Heart right ventricle (tissue), 16 donors: ENCODE measurements at regions not wholly inside any gene's neighbourhood (a gene's known extent, or its start where the extent isn't known, plus 50 kb on each side); places are given as distances from the start of the nearest gene placed in this dataset.

Experiments
- ATAC-seq, 8 donors: fragments of 200-7000 bp; cut with Tn5 transposase; one replicate each; pipeline ENCODE4 v1.9.1; 2020; ENCODE audit warnings: mild to moderate bottlenecking in 8 of 8, moderate library complexity in 8 of 8, moderate number of reproducible peaks in 1 of 8
- DNase-seq, 2 donors: peaks; one replicate each; pipeline ENCODE4 v3.0.0-alpha.2; 2020
- H3K27ac ChIP-seq, 10 donors: fragments of 200-600 bp; sonication (generic) in 2 of 10; one replicate each; pipeline versions ENCODE4 v1.5.0 to v1.8.0; 2020 to 2022; ENCODE audit warnings: mild to moderate bottlenecking in 3 of 10
- H3K27me3 ChIP-seq, 7 donors: fragments of 200-600 bp; one replicate each; pipeline ENCODE4 v1.8.0; 2021 to 2022; ENCODE audit warnings: mild to moderate bottlenecking in 2 of 7
- H3K36me3 ChIP-seq, 9 donors: fragments of 200-600 bp; sonication (generic) in 1 of 9; one replicate each; pipeline versions ENCODE4 v1.5.0 to v1.8.0; 2020 to 2022; ENCODE audit warnings: mild to moderate bottlenecking in 2 of 9
- H3K4me1 ChIP-seq, 9 donors: fragments of 200-600 bp; sonication (generic) in 1 of 9; one replicate each; pipeline versions ENCODE4 v1.5.0 to v1.8.0; 2020 to 2022; ENCODE audit warnings: mild to moderate bottlenecking in 4 of 9
- H3K4me3 ChIP-seq, 10 donors: fragments of 200-600 bp; sonication (generic) in 2 of 10; one replicate each; pipeline versions ENCODE4 v1.5.0 to v1.8.0; 2020 to 2022; ENCODE audit warnings: mild to moderate bottlenecking in 7 of 10, moderate library complexity in 2 of 10
- H3K9me3 ChIP-seq, 11 donors: fragments of 200-600 bp in 10 of 11; sonication (generic) in 2 of 11; one replicate each; pipeline versions ENCODE4 v1.5.0 to v1.8.0; 2013 to 2022; ENCODE audit warnings: mild to moderate bottlenecking in 2 of 11, control low read depth in 1 of 11, moderate library complexity in 1 of 11
- WGBS, 2 donors: extraction: QIAGEN DNeasy Blood & Tissue Kit; methylation state at CpG; one replicate each; pipeline ENCODE4 v1.1.7; 2013; ENCODE audit warnings: inconsistent platforms in 1 of 2; 5-methylcytosine and 5-hydroxymethylcytosine counted together
- intact Hi-C, 10 donors: fragments of 100-400 bp; cut with DNase I; formaldehyde crosslinking; loops; one replicate each; pipeline versions ENCODE4 v1.11.1 to v1.14.2; 2022
- TF ChIP-seq, protein P1 (sequence below), 9 donors: fragments of 200-600 bp; sonication (generic) in 2 of 9; IDR thresholded peaks; one replicate each; pipeline versions ENCODE4 v1.5.0 to v1.8.0; 2021 to 2022; ENCODE audit warnings: antibody characterized with exemption in 9 of 9, mild to moderate bottlenecking in 5 of 9, moderate library complexity in 1 of 9
- donor health status: Arrhythmogenic right ventricular cardiomyopathy.
- donor health status: ischemic (EF 13 %, LVEDD 7.1; RV severe dilation, severe dysfunction).
- donor health status: healthy with polysubstance abuse.
- donor health status: DM: no; HTN: yes; CAD: no.
- donor health status: DM: no; HTN: no; CAD: no.
- donor health status: ischemic (EF 25% LVEDD 6.9; RV normal size, moderate dysfunction).
- donor health status: ischemic (EF 25% LVEDD 5.7; RV mildly dilated, moderate dysfunction).
- donor health status: healthy.
- donor health status: DM: yes; HTN: yes; CAD: no.
- donor health status: Ischemic cardiomyopathy.
- donor health status: ischemic (EF 35%, LVEDD 5.7; RV mildly dilated, moderate dysfunction).
- donor health status: nonischemic (EF 11% LVEDD 7.7; RV severe dilation, severe dysfunction).
- donor health status: DM: yes; HTN: yes; CAD: no.
- donor health status: PGD.
- donor health status: ischemic (EF 29% LVEDD 5.4; RV normal size, mild dysfunction).
- donor health status: nonischemic (EF 23%, LVEDD 6.1; RV moderate dilation, normal function).

- no peak for DNase-seq
- TF ChIP-seq, protein P1, sequence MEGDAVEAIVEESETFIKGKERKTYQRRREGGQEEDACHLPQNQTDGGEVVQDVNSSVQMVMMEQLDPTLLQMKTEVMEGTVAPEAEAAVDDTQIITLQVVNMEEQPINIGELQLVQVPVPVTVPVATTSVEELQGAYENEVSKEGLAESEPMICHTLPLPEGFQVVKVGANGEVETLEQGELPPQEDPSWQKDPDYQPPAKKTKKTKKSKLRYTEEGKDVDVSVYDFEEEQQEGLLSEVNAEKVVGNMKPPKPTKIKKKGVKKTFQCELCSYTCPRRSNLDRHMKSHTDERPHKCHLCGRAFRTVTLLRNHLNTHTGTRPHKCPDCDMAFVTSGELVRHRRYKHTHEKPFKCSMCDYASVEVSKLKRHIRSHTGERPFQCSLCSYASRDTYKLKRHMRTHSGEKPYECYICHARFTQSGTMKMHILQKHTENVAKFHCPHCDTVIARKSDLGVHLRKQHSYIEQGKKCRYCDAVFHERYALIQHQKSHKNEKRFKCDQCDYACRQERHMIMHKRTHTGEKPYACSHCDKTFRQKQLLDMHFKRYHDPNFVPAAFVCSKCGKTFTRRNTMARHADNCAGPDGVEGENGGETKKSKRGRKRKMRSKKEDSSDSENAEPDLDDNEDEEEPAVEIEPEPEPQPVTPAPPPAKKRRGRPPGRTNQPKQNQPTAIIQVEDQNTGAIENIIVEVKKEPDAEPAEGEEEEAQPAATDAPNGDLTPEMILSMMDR (IDR thresholded peaks at IDR 0.05), result no peak
- Histone ChIP-seq H3K4me3 (no peak overlapping the region), H3K9me3 (no peaks in the 10 kb centered on the region), H3K4me1 (peaks cover 0 to 31% (median 0%) of the 10 kb centered on the region in 9 donors), H3K27me3 (no peaks in the 10 kb centered on the region), H3K27ac (no peak overlapping the region), H3K36me3 (no peaks in the 10 kb centered on the region)
- intact Hi-C loops, result no loop called here
- ATAC-seq, result no peak
- 90 to 95% methylated on average over 13 of the region's 13 CpGs for WGBS, 2 donors
These were observed 97.2 kb upstream of the CPEB4 start for GRCh38 chr5:173790836-173791546.

DNA sequence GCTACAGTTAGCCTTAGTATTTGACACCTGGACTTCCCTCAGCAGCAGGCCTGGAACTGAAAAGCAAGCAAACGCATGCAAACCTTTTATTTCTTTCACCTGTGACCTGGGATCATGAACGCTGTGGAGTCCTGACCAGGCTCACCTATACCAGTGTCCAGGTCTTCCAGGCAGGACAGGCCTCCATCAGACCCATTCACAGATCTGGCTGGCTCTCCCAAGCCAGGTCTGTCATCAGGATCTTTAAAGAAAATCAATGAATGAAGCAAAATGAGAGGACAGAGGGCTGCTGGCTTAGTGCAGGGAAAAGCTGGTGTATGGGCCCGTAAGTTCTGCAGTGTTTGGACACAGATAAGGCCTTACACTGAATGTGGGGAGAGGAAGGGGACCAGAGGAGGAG is 96.3 kb upstream of the CPEB4 start:
- H3K27ac ChIP-seq, result no peak overlapping the region
- 95 to 97% methylated on average over 3 of the region's 3 CpGs for WGBS, 2 donors
- ATAC-seq (no peak), DNase-seq (no peak)
- H3K4me3 ChIP-seq, result no peak overlapping the region
- H3K4me1 ChIP-seq, result peaks cover 0 to 24% (median 0%) of the 10 kb centered on the region in 9 donors
- no peaks in the 10 kb centered on the region for H3K27me3 ChIP-seq
- TF ChIP-seq, protein P1 (IDR thresholded peaks at IDR 0.05), result no peak
- intact Hi-C loops, result no loop called here
- no peaks in the 10 kb centered on the region for H3K9me3 ChIP-seq
- H3K36me3 ChIP-seq, result no peaks in the 10 kb centered on the region

DNA sequence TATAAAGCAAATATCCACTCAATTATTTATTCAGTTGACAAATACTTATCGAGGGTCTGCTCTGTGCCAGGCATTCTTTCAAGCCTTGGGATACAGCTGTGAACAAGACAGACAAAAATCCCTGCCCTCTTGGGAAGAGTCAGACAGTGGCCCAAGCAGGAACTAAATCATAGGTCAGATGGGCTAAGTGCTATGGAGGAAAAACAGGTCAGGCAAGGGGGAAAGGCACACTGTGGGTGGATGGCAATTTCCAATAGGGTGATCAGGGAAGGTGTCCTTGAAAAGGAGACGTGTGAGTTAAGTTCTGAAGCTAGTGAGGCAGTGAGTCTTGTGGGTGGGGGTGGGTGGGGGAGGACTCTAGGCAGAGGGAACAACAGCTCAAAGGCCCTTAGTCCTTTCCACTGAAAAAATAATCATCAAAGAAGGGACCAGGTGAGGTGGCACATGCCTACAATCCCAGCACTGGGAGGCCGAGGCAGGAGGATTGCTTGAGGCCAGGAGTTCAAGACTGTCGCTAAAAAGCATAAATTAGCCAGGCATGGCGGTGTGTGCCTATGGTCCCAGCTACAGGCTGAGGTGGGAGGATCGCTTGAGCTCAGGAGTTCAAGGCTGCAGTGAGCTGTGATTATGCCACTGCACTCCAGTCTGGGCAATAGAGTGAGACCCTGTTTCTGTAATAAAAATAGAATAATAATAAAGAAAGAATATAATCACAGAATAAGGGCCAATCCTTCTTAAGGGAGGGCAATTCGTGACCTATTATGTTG is 95.2 kb upstream of the CPEB4 start:
- no peaks in the 10 kb centered on the region for H3K27me3 ChIP-seq
- H3K4me1 ChIP-seq, result peaks cover 0 to 24% (median 0%) of the 10 kb centered on the region in 9 donors
- DNase-seq (no peak), ATAC-seq (no peak)
- WGBS, 2 donors, result 72 to 90% methylated on average over 7 of the region's 7 CpGs
- no peaks in the 10 kb centered on the region for H3K36me3 ChIP-seq
- H3K27ac ChIP-seq, result no peak overlapping the region
- H3K4me3 ChIP-seq, result no peak overlapping the region
- no peaks in the 10 kb centered on the region for H3K9me3 ChIP-seq
- intact Hi-C loops, result no loop called here
- TF ChIP-seq, protein P1 (IDR thresholded peaks at IDR 0.05), result no peak

DNA sequence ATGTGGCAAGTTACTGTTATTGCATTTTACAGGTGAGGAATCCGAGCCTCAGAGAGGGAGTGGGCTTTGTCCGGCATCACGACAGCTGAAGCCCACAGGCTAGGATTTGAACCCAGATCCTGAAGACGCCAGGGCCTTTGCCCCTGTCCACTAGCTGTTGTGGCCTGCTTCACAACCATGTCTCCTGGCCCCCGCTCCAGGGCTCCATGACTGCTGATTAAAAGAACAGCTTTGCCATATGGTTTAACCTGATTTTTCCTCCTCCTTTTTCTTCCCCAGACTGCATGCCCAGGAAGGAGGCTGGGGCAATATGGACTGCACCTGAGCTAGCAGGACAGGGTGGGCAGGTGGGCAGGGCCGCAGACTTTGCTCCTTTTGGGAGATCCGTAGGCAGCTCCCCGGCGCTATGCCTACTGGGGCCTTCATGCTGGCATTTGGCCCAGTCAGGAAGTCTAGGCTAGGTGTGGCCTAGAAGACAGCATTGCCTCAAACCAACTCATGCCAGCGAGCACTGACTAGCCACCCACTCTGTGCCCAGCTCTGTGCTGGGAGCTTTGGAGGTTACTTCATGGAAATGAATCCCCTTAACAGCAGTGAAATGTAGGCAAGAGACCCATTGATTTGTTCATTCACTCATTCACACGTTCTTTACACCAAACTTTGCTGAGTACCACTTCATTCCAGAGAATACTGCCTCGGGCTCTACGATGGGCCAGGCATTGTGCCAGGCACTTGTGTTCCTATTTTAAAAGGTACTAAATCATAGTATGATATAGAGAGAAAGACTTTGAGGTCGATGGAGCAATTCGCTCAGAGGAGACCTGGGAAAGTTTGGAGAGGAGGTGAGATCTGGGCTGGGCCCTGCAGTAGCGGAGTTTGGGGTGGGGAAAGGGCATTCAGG is 94.3 kb upstream of the CPEB4 start:
- Histone ChIP-seq H3K36me3 (no peaks in the 10 kb centered on the region), H3K4me3 (no peak overlapping the region), H3K27me3 (no peaks in the 10 kb centered on the region), H3K27ac (no peak overlapping the region), H3K4me1 (peaks cover 0 to 19% (median 0%) of the 10 kb centered on the region in 9 donors), H3K9me3 (no peaks in the 10 kb centered on the region)
- ATAC-seq, result no peak
- no peak for DNase-seq
- intact Hi-C loops, result no loop called here
- 80 to 82% methylated on average over 16 of the region's 16 CpGs for whole genome bisulfite sequencing, 2 donors
- TF ChIP-seq, protein P1 (IDR thresholded peaks at IDR 0.05), result no peak
